ENCODE measurements at regions not wholly inside any gene's neighbourhood (a gene's known extent, or its start where the extent isn't known, plus 50 kb on each side); places are given as distances from the start of the nearest gene placed in this dataset.

DNA sequence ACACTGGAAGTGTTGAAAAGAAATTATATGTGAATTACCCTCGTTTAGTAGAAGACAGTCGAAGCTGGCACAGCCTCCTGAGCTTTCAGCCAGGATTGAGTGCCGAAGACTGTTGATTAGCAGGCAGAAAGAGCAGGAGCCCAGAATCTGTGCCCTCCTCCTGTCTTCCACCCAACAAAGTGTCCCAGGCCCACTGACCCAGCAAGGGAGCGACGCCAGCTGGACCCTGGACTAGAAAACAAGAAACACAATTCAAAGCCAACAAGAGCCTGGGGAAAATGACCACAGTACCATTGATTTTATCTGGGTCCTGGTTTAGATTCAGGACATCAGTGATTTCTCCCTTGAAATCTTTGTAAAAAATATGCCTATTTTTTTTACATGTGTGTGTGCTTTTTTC is 120.7 kb downstream of the RXFP2 start:
- TF ChIP-seq, protein P1, sequence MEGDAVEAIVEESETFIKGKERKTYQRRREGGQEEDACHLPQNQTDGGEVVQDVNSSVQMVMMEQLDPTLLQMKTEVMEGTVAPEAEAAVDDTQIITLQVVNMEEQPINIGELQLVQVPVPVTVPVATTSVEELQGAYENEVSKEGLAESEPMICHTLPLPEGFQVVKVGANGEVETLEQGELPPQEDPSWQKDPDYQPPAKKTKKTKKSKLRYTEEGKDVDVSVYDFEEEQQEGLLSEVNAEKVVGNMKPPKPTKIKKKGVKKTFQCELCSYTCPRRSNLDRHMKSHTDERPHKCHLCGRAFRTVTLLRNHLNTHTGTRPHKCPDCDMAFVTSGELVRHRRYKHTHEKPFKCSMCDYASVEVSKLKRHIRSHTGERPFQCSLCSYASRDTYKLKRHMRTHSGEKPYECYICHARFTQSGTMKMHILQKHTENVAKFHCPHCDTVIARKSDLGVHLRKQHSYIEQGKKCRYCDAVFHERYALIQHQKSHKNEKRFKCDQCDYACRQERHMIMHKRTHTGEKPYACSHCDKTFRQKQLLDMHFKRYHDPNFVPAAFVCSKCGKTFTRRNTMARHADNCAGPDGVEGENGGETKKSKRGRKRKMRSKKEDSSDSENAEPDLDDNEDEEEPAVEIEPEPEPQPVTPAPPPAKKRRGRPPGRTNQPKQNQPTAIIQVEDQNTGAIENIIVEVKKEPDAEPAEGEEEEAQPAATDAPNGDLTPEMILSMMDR (IDR thresholded peaks at IDR 0.05) = no peak
- TF ChIP-seq POLR2A (IDR thresholded peaks at IDR 0.05) = no peak

Measured in lower leg skin (tissue), 3 donors.